Activated naive CD4-positive, alpha-beta T cell treated with Interleukin-2 at 50 U/mL for 16 hours (primary cell): ENCODE measurements at regions not wholly inside any gene's neighbourhood (a gene's known extent, or its start where the extent isn't known, plus 50 kb on each side); places are given as distances from the start of the nearest gene placed in this dataset.
A peak's percentile ranks its signal among the peaks of the same experiment; 100 is the strongest.
"Not testable (repeated sequence)": the region's sequence is repeated elsewhere in the genome, so short reads cannot be mapped to it uniquely, and the experiment has no call there.

ENCODE experiments used
- DNase-seq: peaks from one replicate; pipeline ENCODE4 v3.0.0-alpha.2; 2020

GRCh38 chr3:23710555-23710954 is 95.2 kb upstream of the UBE2E1 start:
- DNase-seq = no peak

- no peak for DNase-seq
Observed at GRCh38 chr3:23711916-23712494, 93.8 kb upstream of the UBE2E1 start.

- no peak for DNase-seq
Observed at GRCh38 chr3:23712656-23713559, 92.8 kb upstream of the UBE2E1 start.

- no peak for DNase-seq
Observed at GRCh38 chr3:23713641-23714040, 92.1 kb upstream of the UBE2E1 start.

GRCh38 chr3:23720059-23720458 is 85.7 kb upstream of the UBE2E1 start:
- no peak for DNase-seq

GRCh38 chr3:23720885-23721284 is 84.9 kb upstream of the UBE2E1 start:
- DNase-seq = no peak

GRCh38 chr3:23723141-23723540 is 82.6 kb upstream of the UBE2E1 start:
- DNase-seq = no peak

- no peak for DNase-seq
Observed at GRCh38 chr3:23723930-23724329, 81.8 kb upstream of the UBE2E1 start.

- DNase-seq = no peak
Observed at GRCh38 chr3:23726811-23727548, 78.8 kb upstream of the UBE2E1 start.

GRCh38 chr3:23728601-23729117 is 77.1 kb upstream of the UBE2E1 start:
- DNase-seq = no peak

- not testable (repeated sequence) for DNase-seq
Observed at GRCh38 chr3:23729362-23729761, 76.4 kb upstream of the UBE2E1 start.

- no peak for DNase-seq
Observed at GRCh38 chr3:23734481-23734880, 71.3 kb upstream of the UBE2E1 start.

- DNase-seq = no peak
Observed at GRCh38 chr3:23735062-23735461, 70.7 kb upstream of the UBE2E1 start.

- no peak for DNase-seq
Observed at GRCh38 chr3:23735535-23736326, 70.0 kb upstream of the UBE2E1 start.

GRCh38 chr3:23738944-23739343 is 66.8 kb upstream of the UBE2E1 start:
- DNase-seq = no peak

GRCh38 chr3:23739536-23739935 is 66.2 kb upstream of the UBE2E1 start:
- DNase-seq = no peak

GRCh38 chr3:23740517-23740965 is 65.2 kb upstream of the UBE2E1 start:
- DNase-seq = peak; percentile 48

GRCh38 chr3:23741036-23741706 is 64.6 kb upstream of the UBE2E1 start:
- no peak for DNase-seq

- no peak for DNase-seq
Observed at GRCh38 chr3:23743141-23743784, 62.5 kb upstream of the UBE2E1 start.

GRCh38 chr3:23746441-23746840 is 59.3 kb upstream of the UBE2E1 start:
- DNase-seq = no peak

GRCh38 chr3:23747841-23748240 is 57.9 kb upstream of the UBE2E1 start:
- DNase-seq = no peak
